HCT116 (cell line): ENCODE measurements at regions not wholly inside any gene's neighbourhood (a gene's known extent, or its start where the extent isn't known, plus 50 kb on each side); places are given as distances from the start of the nearest gene placed in this dataset.

Source experiments
- ATAC-seq: fragments of 200-7000 bp; cut with Tn5 transposase; 2 replicates; pipeline ENCODE4 v1.9.1; 2020; ENCODE audit warnings: mild to moderate bottlenecking, moderate library complexity
- BruUV-seq: library from RNA; stranded (reverse); fragments of 400-500 nt; replicated peaks from 2 replicates; lab custom pipeline; 2021; lab: Mats Ljungman, UMichigan
- CTCF ChIA-PET: fragments of 300-600 bp; sonication (Branson Sonifier 250); formaldehyde crosslinking; loops from one replicate; lab custom pipeline; 2021; ENCODE audit warnings: antibody characterized with exemption; lab: Charles Lee
- POLR2A ChIA-PET: fragments of 300-600, 350-600 bp; sonication (Branson Sonifier 250); formaldehyde crosslinking; loops from one replicate; lab custom pipeline; 2021; ENCODE audit warnings: antibody characterized with exemption; lab: Charles Lee
- RAD21 ChIA-PET, 2 experiments: fragments of 300-600 bp; sonication (Branson Sonifier 250); formaldehyde crosslinking; loops; one replicate each; lab custom pipeline; 2023; ENCODE audit warnings: low total read pairs in 2 of 2; ENCODE audit not compliant: uncharacterized antibody in 2 of 2, unreplicated experiment in 2 of 2, low non-redundant PET in 1 of 2; lab: Charles Lee
- DNase-seq: peaks from one replicate; pipeline ENCODE4 v3.0.0-alpha.2; 2010; ENCODE audit warnings: low read depth, low spot score
- H2AFZ ChIP-seq: fragments of 200-600 bp; shearing (Covaris generic), sonication (generic); 2 replicates; pipeline ENCODE4 v1.6.1; 2017; ENCODE audit warnings: low read depth, mixed run types, mixed read lengths, antibody characterized with exemption, low read length; ENCODE audit not compliant: poor library complexity, severe bottlenecking
- H3K27ac ChIP-seq: 2 replicates; pipeline ENCODE4 v1.5.1; 2012; ENCODE audit warnings: low read depth, low read length
- H3K27me3 ChIP-seq: fragments of 200-600 bp; sonication (generic); 2 replicates; pipeline ENCODE4 v1.6.1; 2016; ENCODE audit warnings: mixed run types, low read length, mixed read lengths; ENCODE audit not compliant: insufficient read depth
- H3K36me3 ChIP-seq, 2 experiments: fragments of 200-500 bp in 1 of 2; fragments of 200-600 bp in 1 of 2; sonication (Bioruptor generic) in 1 of 2; sonication (generic) in 1 of 2; 2 replicates each; pipeline versions ENCODE4 v1.5.1 to v1.6.1; 2014 to 2016; ENCODE audit warnings: low read length in 2 of 2, inconsistent platforms in 1 of 2, mixed read lengths in 1 of 2, mixed run types in 1 of 2; ENCODE audit not compliant: insufficient read depth in 2 of 2, control insufficient read depth in 1 of 2
- H3K4me1 ChIP-seq, 2 experiments: fragments of 200-600 bp in 1 of 2; sonication (generic) in 1 of 2; 2 replicates each; pipeline versions ENCODE4 v1.5.1 to v1.6.1; 2012 to 2017; ENCODE audit warnings: low read length in 2 of 2, inconsistent platforms in 1 of 2, mild to moderate bottlenecking in 1 of 2, mixed read lengths in 1 of 2, mixed run types in 1 of 2, moderate library complexity in 1 of 2; ENCODE audit not compliant: insufficient read depth in 2 of 2, control insufficient read depth in 1 of 2
- H3K4me2 ChIP-seq: fragments of 200-600 bp; sonication (generic); 2 replicates; pipeline ENCODE4 v1.6.1; 2017; ENCODE audit warnings: mixed run types, low read length, mixed read lengths
- H3K4me3 ChIP-seq, 2 experiments: fragments of 200-600 bp in 1 of 2; sonication (generic) in 1 of 2; replicated peaks in 1 of 2; 2 replicates each; pipeline ENCODE4 v1.5.1; 2011 to 2016; ENCODE audit warnings: low read length in 2 of 2, control low read depth in 1 of 2, low read depth in 1 of 2, mild to moderate bottlenecking in 1 of 2, mixed read lengths in 1 of 2, mixed run types in 1 of 2
- H3K79me2 ChIP-seq: fragments of 200-600 bp; sonication (generic); 2 replicates; pipeline ENCODE4 v1.6.1; 2017; ENCODE audit warnings: mild to moderate bottlenecking, mixed run types, low read length, moderate library complexity, mixed read lengths; ENCODE audit not compliant: insufficient read depth
- H3K9ac ChIP-seq: fragments of 200-600 bp; sonication (generic); 2 replicates; pipeline ENCODE4 v1.6.1; 2016; ENCODE audit warnings: low read length, mixed read lengths
- H3K9me2 ChIP-seq: fragments of 200-600 bp; sonication (generic), shearing (Covaris generic); 2 replicates; pipeline ENCODE4 v1.6.1; 2017; ENCODE audit warnings: mixed run types, mild to moderate bottlenecking, moderate library complexity; ENCODE audit not compliant: insufficient read depth
- H3K9me3 ChIP-seq, 2 experiments: fragments of 200-500 bp in 1 of 2; fragments of 200-600 bp in 1 of 2; sonication (Bioruptor generic) in 1 of 2; sonication (generic) in 1 of 2; 2 replicates each; pipeline ENCODE4 v1.6.1; 2014 to 2017; ENCODE audit warnings: low read length in 2 of 2, mixed read lengths in 2 of 2, inconsistent platforms in 1 of 2, low read depth in 1 of 2, mild to moderate bottlenecking in 1 of 2, mixed run types in 1 of 2, moderate library complexity in 1 of 2; ENCODE audit not compliant: control insufficient read depth in 1 of 2, insufficient read depth in 1 of 2
- H4K20me1 ChIP-seq: fragments of 200-600 bp; sonication (generic), shearing (Covaris generic); 2 replicates; pipeline ENCODE4 v1.6.1; 2017; ENCODE audit warnings: mixed run types, mild to moderate bottlenecking, moderate library complexity; ENCODE audit not compliant: insufficient read depth
- CBX3 ChIP-seq: IDR thresholded peaks from 2 replicates; pipeline ENCODE4 v1.6.1; 2012; ENCODE audit warnings: low read depth
- CEBPB ChIP-seq: IDR thresholded peaks from 2 replicates; pipeline ENCODE4 v1.6.1; 2012; ENCODE audit warnings: low read depth
- ELF1 ChIP-seq: IDR thresholded peaks from 2 replicates; pipeline ENCODE4 v1.6.1; 2012; ENCODE audit warnings: low read depth, borderline replicate concordance
- EZH2 ChIP-seq: fragments of 200-600 bp; sonication (generic); IDR thresholded peaks from 2 replicates; pipeline ENCODE4 v1.6.1; 2017; ENCODE audit warnings: antibody characterized with exemption, mixed run types
- FOSL1 ChIP-seq: IDR thresholded peaks from 2 replicates; pipeline ENCODE4 v1.6.1; 2012; ENCODE audit warnings: low read depth
- JUND ChIP-seq: IDR thresholded peaks from 2 replicates; pipeline ENCODE4 v1.6.1; 2012
- POLR2A ChIP-seq: IDR thresholded peaks from 2 replicates; pipeline ENCODE4 v1.7.0; 2011; ENCODE audit warnings: borderline replicate concordance; ENCODE audit not compliant: insufficient read depth, insufficient read length; ENCODE audit errors: extremely low read depth
- POLR2AphosphoS5 ChIP-seq: IDR thresholded peaks from 2 replicates; pipeline ENCODE4 v1.6.1; 2011; ENCODE audit warnings: mild to moderate bottlenecking, low read depth, low read length, moderate library complexity
- RAD21 ChIP-seq: IDR thresholded peaks from 2 replicates; pipeline ENCODE4 v1.6.1; 2012; ENCODE audit warnings: low read depth, mild to moderate bottlenecking
- SIN3A ChIP-seq: IDR thresholded peaks from 2 replicates; pipeline ENCODE4 v1.6.1; 2012; ENCODE audit warnings: low read depth
- SP1 ChIP-seq: IDR thresholded peaks from 2 replicates; pipeline ENCODE4 v1.6.1; 2012; ENCODE audit warnings: low read depth
- SRF ChIP-seq: IDR thresholded peaks from 2 replicates; pipeline ENCODE4 v1.6.1; 2012; ENCODE audit warnings: low read depth
- YY1 ChIP-seq: IDR thresholded peaks from 2 replicates; pipeline ENCODE4 v1.6.1; 2011; ENCODE audit warnings: low read length, low read depth, moderate library complexity, mild to moderate bottlenecking; ENCODE audit not compliant: insufficient replicate concordance; ENCODE audit errors: extremely low read depth
- ZBTB33 ChIP-seq: IDR thresholded peaks from 2 replicates; pipeline ENCODE4 v1.6.1; 2011; ENCODE audit warnings: mild to moderate bottlenecking, low read length, moderate library complexity; ENCODE audit not compliant: insufficient replicate concordance; ENCODE audit errors: extremely low read depth
- ZFX ChIP-seq: fragments of 450-650 bp; IDR thresholded peaks from 2 replicates; pipeline ENCODE4 v1.6.1; 2017
- ZNF274 ChIP-seq: fragments of 200-500 bp; sonication (Bioruptor generic); IDR thresholded peaks from 2 replicates; pipeline ENCODE4 v1.6.1; 2014; ENCODE audit warnings: mild to moderate bottlenecking, low read depth, low read length, inconsistent platforms
- intact Hi-C: fragments of 100-400 bp; cut with micrococcal nuclease; formaldehyde crosslinking; loops from 2 replicates; pipeline ENCODE4 v1.10.0; 2022
- TF ChIP-seq, protein P1 (sequence below): IDR thresholded peaks from 2 replicates; pipeline ENCODE4 v1.6.1; 2012
- TF ChIP-seq, protein P2 (sequence below): IDR thresholded peaks from 2 replicates; pipeline ENCODE4 v1.6.1; 2012
- TF ChIP-seq, protein P3 (sequence below), 3 experiments: fragments of 200-600 bp in 1 of 3; sonication (generic) in 1 of 3; IDR thresholded peaks in 2 of 3; conservative IDR thresholded peaks in 1 of 3; 2 replicates each; pipeline ENCODE4 v1.5.1; 2012 to 2017; ENCODE audit warnings: low read depth in 2 of 3, low read length in 2 of 3, antibody characterized with exemption in 1 of 3, borderline replicate concordance in 1 of 3, control low read depth in 1 of 3, mild to moderate bottlenecking in 1 of 3, mixed read lengths in 1 of 3, mixed run types in 1 of 3, moderate library complexity in 1 of 3; ENCODE audit not compliant: insufficient read depth in 1 of 3

- Histone ChIP-seq H3K4me3 (no peak overlapping the region), H3K27me3 (no peaks in the 10 kb centered on the region)
- RAD21 ChIA-PET, result no interaction called here
- TF ChIP-seq YY1 (no peak), ZBTB33 (no peak), SIN3A (no peak), ELF1 (no peak), JUND (no peak), FOSL1 (no peak), SP1 (no peak), POLR2A (no peak), EZH2 (no peak), RAD21 (no peak), ZNF274 (no peak), POLR2AphosphoS5 (no peak), CBX3 (no peak), ZFX (no peak), SRF (no peak), CEBPB (no peak)
- TF ChIP-seq, protein P1, sequence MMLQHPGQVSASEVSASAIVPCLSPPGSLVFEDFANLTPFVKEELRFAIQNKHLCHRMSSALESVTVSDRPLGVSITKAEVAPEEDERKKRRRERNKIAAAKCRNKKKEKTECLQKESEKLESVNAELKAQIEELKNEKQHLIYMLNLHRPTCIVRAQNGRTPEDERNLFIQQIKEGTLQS, result no peak
- TF ChIP-seq, protein P2, sequence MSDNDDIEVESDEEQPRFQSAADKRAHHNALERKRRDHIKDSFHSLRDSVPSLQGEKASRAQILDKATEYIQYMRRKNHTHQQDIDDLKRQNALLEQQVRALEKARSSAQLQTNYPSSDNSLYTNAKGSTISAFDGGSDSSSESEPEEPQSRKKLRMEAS, result no peak
- TF ChIP-seq, protein P3, sequence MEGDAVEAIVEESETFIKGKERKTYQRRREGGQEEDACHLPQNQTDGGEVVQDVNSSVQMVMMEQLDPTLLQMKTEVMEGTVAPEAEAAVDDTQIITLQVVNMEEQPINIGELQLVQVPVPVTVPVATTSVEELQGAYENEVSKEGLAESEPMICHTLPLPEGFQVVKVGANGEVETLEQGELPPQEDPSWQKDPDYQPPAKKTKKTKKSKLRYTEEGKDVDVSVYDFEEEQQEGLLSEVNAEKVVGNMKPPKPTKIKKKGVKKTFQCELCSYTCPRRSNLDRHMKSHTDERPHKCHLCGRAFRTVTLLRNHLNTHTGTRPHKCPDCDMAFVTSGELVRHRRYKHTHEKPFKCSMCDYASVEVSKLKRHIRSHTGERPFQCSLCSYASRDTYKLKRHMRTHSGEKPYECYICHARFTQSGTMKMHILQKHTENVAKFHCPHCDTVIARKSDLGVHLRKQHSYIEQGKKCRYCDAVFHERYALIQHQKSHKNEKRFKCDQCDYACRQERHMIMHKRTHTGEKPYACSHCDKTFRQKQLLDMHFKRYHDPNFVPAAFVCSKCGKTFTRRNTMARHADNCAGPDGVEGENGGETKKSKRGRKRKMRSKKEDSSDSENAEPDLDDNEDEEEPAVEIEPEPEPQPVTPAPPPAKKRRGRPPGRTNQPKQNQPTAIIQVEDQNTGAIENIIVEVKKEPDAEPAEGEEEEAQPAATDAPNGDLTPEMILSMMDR (IDR thresholded peaks at IDR 0.05 in 2 of 3, conservative IDR thresholded peaks at IDR 0.05 in 1 of 3; ENCODE audit: borderline replicate concordance in 1 of 3, insufficient read depth in 1 of 3, low read depth in 2 of 3, low read length in 2 of 3), result no peak
- TF ChIP-seq, all 23 proteins: peak for 0
- Histone ChIP-seq H3K79me2 (no peaks in the 10 kb centered on the region), H4K20me1 (no peaks in the 10 kb centered on the region), H2AFZ (no peak overlapping the region), H3K27ac (no peak overlapping the region), H3K9me2 (no peaks in the 10 kb centered on the region), H3K9me3 (no peaks in the 10 kb centered on the region), H3K9ac (no peak overlapping the region), H3K4me1 (no peaks in the 10 kb centered on the region), H3K4me2 (no peak overlapping the region), H3K36me3 (no peaks in the 10 kb centered on the region)
- CTCF ChIA-PET, result no interaction called here
- POLR2A ChIA-PET, result no interaction called here
- ATAC-seq (no peak), DNase-seq (no peak)
- BruUV-seq, result no TSS peak
- intact Hi-C loops, result no loop called here
These were observed 119.3 kb upstream of the NR3C2 start for GRCh38 chr4:148561467-148561866.
